PC-3 (cell line): ENCODE measurements at regions not wholly inside any gene's neighbourhood (a gene's known extent, or its start where the extent isn't known, plus 50 kb on each side); places are given as distances from the start of the nearest gene placed in this dataset.

Experiments used
- ATAC-seq: fragments of 200-7000 bp; cut with Tn5 transposase; 2 replicates; pipeline ENCODE4 v1.9.1; 2020; ENCODE audit warnings: mild to moderate bottlenecking, moderate library complexity
- BruUV-seq: library from RNA; stranded (reverse); fragments of 400-500 nt; replicated peaks from 2 replicates; lab custom pipeline; 2021; lab: Mats Ljungman, UMichigan
- CTCF ChIA-PET: fragments of 300-600 bp; sonication (Branson Sonifier 250); formaldehyde crosslinking; loops from one replicate; lab custom pipeline; 2022; ENCODE audit warnings: antibody characterized with exemption; lab: Charles Lee
- POLR2A ChIA-PET: fragments of 300-600 bp; sonication (Branson Sonifier 250); formaldehyde crosslinking; loops from one replicate; lab custom pipeline; 2022; ENCODE audit warnings: antibody characterized with exemption; ENCODE audit not compliant: unreplicated experiment; lab: Charles Lee
- DNase-seq: peaks from one replicate; pipeline ENCODE4 v3.0.0-alpha.2; 2015
- H2AFZ ChIP-seq: fragments of 300-600 bp; sonication (generic); 2 replicates; pipeline ENCODE4 v1.6.0; 2016; ENCODE audit warnings: antibody characterized with exemption, low read length
- H3F3A ChIP-seq: fragments of 300-600 bp; sonication (generic); one replicate; pipeline ENCODE4 v1.6.0; 2017; ENCODE audit warnings: antibody characterized with exemption, low read length, control low read depth, mild to moderate bottlenecking; ENCODE audit not compliant: unreplicated experiment
- H3K27ac ChIP-seq: fragments of 300-600 bp; sonication (generic); 2 replicates; pipeline ENCODE4 v1.5.1; 2016; ENCODE audit warnings: mild to moderate bottlenecking, low read length
- H3K27me3 ChIP-seq: fragments of 300-600 bp; sonication (generic); 2 replicates; pipeline ENCODE4 v1.6.1; 2016; ENCODE audit warnings: low read length, mixed read lengths
- H3K36me3 ChIP-seq: fragments of 300-600 bp; sonication (generic); 2 replicates; pipeline ENCODE4 v1.6.1; 2016; ENCODE audit warnings: low read depth, mixed run types, low read length, mixed read lengths
- H3K4me1 ChIP-seq: fragments of 300-600 bp; sonication (generic); 2 replicates; pipeline ENCODE4 v1.5.1; 2016; ENCODE audit warnings: low read length; ENCODE audit not compliant: insufficient read depth
- H3K4me2 ChIP-seq: fragments of 300-600 bp; sonication (generic); 2 replicates; pipeline ENCODE4 v1.6.0; 2016; ENCODE audit warnings: low read length
- H3K4me3 ChIP-seq: fragments of 300-600 bp; sonication (generic); 2 replicates; pipeline ENCODE4 v1.5.1; 2016; ENCODE audit warnings: mild to moderate bottlenecking, low read length, mixed read lengths
- H3K79me2 ChIP-seq: fragments of 300-600 bp; sonication (generic); 2 replicates; pipeline ENCODE4 v1.6.1; 2017; ENCODE audit warnings: low read length, mixed read lengths
- H3K9ac ChIP-seq: fragments of 300-600 bp; sonication (generic); 2 replicates; pipeline ENCODE4 v1.6.0; 2016; ENCODE audit warnings: mild to moderate bottlenecking, low read length
- H3K9me2 ChIP-seq: fragments of 300-600 bp; sonication (generic); replicated peaks from 2 replicates; pipeline ENCODE4 v1.6.1; 2016; ENCODE audit warnings: mixed run types, low read length, mixed read lengths
- H3K9me3 ChIP-seq: fragments of 300-600 bp; sonication (generic); 2 replicates; pipeline ENCODE4 v1.6.1; 2016; ENCODE audit warnings: low read length, mixed read lengths
- H4K20me1 ChIP-seq: fragments of 300-600 bp; sonication (generic); 2 replicates; pipeline ENCODE4 v1.6.1; 2016; ENCODE audit warnings: low read length, mixed read lengths
- EZH2 ChIP-seq: fragments of 300-600 bp; sonication (generic); IDR thresholded peaks from one replicate; pipeline ENCODE4 v1.6.1; 2017; ENCODE audit warnings: antibody characterized with exemption, mild to moderate bottlenecking, low read length; ENCODE audit not compliant: unreplicated experiment
- EZH2phosphoT487 ChIP-seq: fragments of 300-600 bp; sonication (generic); IDR thresholded peaks from 2 replicates; pipeline ENCODE4 v1.6.1; 2018; ENCODE audit warnings: mild to moderate bottlenecking, antibody characterized with exemption, low read length, borderline replicate concordance
- intact Hi-C: fragments of 100-400 bp; cut with micrococcal nuclease; formaldehyde crosslinking; loops from 2 replicates; pipeline ENCODE4 v1.9.0; 2023
- TF ChIP-seq, protein P1 (sequence below): fragments of 300-600 bp; sonication (generic); conservative IDR thresholded peaks from 2 replicates; pipeline ENCODE4 v1.5.1; 2017; ENCODE audit warnings: antibody characterized with exemption, low read depth, mild to moderate bottlenecking, low read length

GRCh38 chr13:44063467-44063866 is 183.8 kb downstream of the LACC1 start:
- H3K79me2 ChIP-seq, result no peaks in the 10 kb centered on the region
- POLR2A ChIA-PET, result no interaction called here
- H3K36me3 ChIP-seq, result no peaks in the 10 kb centered on the region
- H3K4me2 ChIP-seq, result no peak overlapping the region
- H3K4me3 ChIP-seq, result no peak overlapping the region
- no peaks in the 10 kb centered on the region for H3F3A ChIP-seq
- intact Hi-C loops, result no loop called here
- no peak overlapping the region for H3K27ac ChIP-seq
- no peaks in the 10 kb centered on the region for H3K9me2 ChIP-seq
- H3K9ac ChIP-seq, result no peak overlapping the region
- DNase-seq (no peak), ATAC-seq (no peak)
- H4K20me1 ChIP-seq, result no peaks in the 10 kb centered on the region
- peaks cover 6% of the 10 kb centered on the region for H3K4me1 ChIP-seq
- H3K27me3 ChIP-seq, result no peaks in the 10 kb centered on the region
- CTCF ChIA-PET, result no interaction called here
- no TSS peak for BruUV-seq
- no peak for TF ChIP-seq EZH2phosphoT487
- TF ChIP-seq, protein P1, sequence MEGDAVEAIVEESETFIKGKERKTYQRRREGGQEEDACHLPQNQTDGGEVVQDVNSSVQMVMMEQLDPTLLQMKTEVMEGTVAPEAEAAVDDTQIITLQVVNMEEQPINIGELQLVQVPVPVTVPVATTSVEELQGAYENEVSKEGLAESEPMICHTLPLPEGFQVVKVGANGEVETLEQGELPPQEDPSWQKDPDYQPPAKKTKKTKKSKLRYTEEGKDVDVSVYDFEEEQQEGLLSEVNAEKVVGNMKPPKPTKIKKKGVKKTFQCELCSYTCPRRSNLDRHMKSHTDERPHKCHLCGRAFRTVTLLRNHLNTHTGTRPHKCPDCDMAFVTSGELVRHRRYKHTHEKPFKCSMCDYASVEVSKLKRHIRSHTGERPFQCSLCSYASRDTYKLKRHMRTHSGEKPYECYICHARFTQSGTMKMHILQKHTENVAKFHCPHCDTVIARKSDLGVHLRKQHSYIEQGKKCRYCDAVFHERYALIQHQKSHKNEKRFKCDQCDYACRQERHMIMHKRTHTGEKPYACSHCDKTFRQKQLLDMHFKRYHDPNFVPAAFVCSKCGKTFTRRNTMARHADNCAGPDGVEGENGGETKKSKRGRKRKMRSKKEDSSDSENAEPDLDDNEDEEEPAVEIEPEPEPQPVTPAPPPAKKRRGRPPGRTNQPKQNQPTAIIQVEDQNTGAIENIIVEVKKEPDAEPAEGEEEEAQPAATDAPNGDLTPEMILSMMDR, result no peak
- no peak for TF ChIP-seq EZH2
- no peaks in the 10 kb centered on the region for H3K9me3 ChIP-seq
- H2AFZ ChIP-seq, result no peak overlapping the region

GRCh38 chr13:44063881-44064280 is 184.2 kb downstream of the LACC1 start:
- Histone ChIP-seq H3K9me2 (no peaks in the 10 kb centered on the region), H3F3A (no peaks in the 10 kb centered on the region), H4K20me1 (no peaks in the 10 kb centered on the region), H3K9me3 (no peaks in the 10 kb centered on the region), H3K4me1 (peaks cover 9% of the 10 kb centered on the region), H3K36me3 (no peaks in the 10 kb centered on the region), H3K9ac (no peak overlapping the region), H3K27me3 (no peaks in the 10 kb centered on the region), H3K4me2 (no peak overlapping the region), H3K79me2 (no peaks in the 10 kb centered on the region), H3K27ac (no peak overlapping the region), H2AFZ (no peak overlapping the region), H3K4me3 (no peak overlapping the region)
- ChIA-PET CTCF (no interaction called here), POLR2A (no interaction called here)
- BruUV-seq, result no TSS peak
- TF ChIP-seq EZH2 (no peak), EZH2phosphoT487 (no peak)
- TF ChIP-seq, protein P1, result no peak
- intact Hi-C loops, result no loop called here
- DNase-seq (no peak), ATAC-seq (no peak)

DNA sequence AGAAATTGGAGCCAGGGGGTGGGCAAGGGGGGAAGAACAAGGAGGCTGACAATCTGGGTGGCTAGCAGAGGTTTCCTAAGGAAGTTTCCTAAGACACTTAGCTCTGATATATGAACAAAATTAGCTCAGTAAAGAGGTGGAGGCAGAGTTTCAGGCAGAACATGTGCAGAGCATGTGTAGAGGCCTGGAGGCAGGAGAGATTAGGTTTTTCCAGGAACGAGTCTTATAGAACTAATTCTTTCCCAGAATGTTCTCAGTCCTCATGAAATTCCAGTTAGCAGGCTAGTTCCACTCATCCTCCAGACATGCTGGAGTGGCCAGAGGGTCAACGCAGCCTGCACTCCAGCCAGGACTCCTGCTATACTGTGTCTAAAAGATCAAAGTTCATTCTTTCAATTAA is 184.7 kb downstream of the LACC1 start:
- TF ChIP-seq EZH2phosphoT487 (no peak), EZH2 (no peak)
- TF ChIP-seq, protein P1, result no peak
- Histone ChIP-seq H3K27me3 (no peaks in the 10 kb centered on the region), H4K20me1 (no peaks in the 10 kb centered on the region), H3K4me3 (no peak overlapping the region), H3K9me3 (no peaks in the 10 kb centered on the region), H3K4me2 (no peak overlapping the region), H3K9me2 (no peaks in the 10 kb centered on the region), H2AFZ (no peak overlapping the region), H3K27ac (no peak overlapping the region), H3F3A (no peaks in the 10 kb centered on the region), H3K4me1 (peaks cover 13% of the 10 kb centered on the region), H3K36me3 (no peaks in the 10 kb centered on the region), H3K9ac (no peak overlapping the region), H3K79me2 (no peaks in the 10 kb centered on the region)
- ChIA-PET POLR2A (no interaction called here), CTCF (no interaction called here)
- DNase-seq (no peak), ATAC-seq (no peak)
- intact Hi-C loops, result no loop called here
- BruUV-seq, result no TSS peak
